HG02981 (cell line): ENCODE measurements at regions not wholly inside any gene's neighbourhood (a gene's known extent, or its start where the extent isn't known, plus 50 kb on each side); places are given as distances from the start of the nearest gene placed in this dataset.
A peak's percentile ranks its signal among the peaks of the same experiment; 100 is the strongest.
"Not testable (repeated sequence)": the region's sequence is repeated elsewhere in the genome, so short reads cannot be mapped to it uniquely, and the experiment has no call there.

Experiments
- ATAC-seq: cut with Tn5 transposase; IDR thresholded peaks from one replicate; pipeline ENCODE4 v1.9.1; 2021; ENCODE audit warnings: mild to moderate bottlenecking, moderate library complexity; ENCODE audit not compliant: unreplicated experiment

- ATAC-seq = no peak
Measured at GRCh38 chr19:28154077-28154476, 1058.9 kb downstream of the UQCRFS1 start.

DNA sequence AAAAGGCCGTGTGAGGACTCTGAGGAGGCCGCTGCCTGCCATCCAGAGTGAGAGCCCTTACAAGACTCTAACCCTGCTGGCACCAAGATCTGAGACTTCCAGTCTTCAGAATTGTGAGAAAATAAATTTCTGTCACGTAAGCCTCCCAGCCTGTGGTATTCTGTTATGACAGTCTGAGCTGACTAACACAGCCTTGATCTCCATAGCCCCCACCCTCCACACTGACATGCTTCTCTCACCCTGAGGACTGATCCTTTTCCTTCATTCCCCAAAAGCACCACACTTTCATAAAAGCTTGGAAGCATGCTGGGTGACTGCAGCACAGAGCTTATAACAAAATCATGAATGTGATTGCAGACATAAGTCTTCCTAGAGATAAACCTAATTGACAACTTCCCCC is 1059.8 kb downstream of the UQCRFS1 start:
- no peak for ATAC-seq

- ATAC-seq = no peak
Measured at GRCh38 chr19:28152195-28152594, 1060.8 kb downstream of the UQCRFS1 start.

DNA sequence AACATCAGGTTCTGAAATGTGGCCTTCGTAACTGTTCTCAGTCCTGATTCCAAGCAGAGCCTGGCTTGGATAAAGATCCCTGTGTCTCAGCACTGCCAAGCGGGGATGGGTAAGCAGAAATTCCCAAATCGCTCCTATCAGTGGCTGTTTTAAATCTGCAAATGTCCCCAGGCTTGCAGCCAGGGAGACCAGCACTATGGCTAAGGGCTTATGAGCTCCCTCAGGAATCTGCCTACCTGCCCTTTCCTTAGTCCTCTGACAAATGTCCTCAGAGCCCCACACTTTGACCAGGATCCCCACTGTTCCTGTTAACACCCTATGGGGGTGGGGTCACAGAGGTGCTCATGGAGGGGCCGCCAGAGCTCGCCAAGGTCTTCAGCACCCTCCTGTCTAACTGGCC is 1062.8 kb downstream of the UQCRFS1 start:
- ATAC-seq = no peak

DNA sequence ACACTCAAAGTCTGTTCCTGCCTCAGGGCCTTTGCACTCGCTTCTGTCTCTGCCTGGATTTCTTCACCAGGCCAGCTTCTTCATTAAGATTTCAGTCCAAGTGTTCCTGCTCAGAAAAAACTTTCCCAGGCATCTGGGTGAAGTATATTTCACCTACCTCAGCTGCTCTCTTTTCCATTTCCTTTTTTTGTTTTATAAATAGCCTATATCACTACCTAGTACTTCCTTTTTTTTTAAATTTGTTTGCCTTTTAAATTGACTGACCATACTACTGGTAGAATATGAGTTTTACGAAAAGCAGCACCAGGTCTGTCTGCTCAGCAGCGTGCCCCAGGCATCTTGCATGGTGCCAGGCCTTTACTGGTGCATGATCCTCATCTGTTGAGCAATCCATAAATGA is 1064.4 kb downstream of the UQCRFS1 start:
- ATAC-seq = no peak

GRCh38 chr19:28142258-28142657 is 1070.7 kb downstream of the UQCRFS1 start:
- ATAC-seq = no peak

DNA sequence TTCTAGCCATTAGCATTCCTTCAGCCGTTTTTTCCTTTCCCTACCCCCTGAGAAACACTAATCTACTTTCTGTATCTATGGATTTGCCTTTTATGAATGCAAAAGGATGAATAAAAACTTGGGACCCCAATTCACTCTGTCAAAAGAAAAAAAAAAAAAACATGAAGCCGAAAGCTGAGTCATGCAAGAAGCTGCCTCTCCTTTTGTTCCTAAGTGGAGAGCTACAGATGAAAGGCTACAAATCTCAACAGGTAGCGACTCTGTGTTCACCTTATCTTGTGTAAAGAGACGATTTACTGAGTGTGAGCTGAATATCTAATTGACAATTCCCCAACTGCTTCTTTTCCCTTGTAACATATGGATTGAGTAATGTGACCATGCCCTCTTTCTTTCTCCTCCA is 1072.8 kb downstream of the UQCRFS1 start:
- no peak for ATAC-seq

- ATAC-seq = no peak
Measured at GRCh38 chr19:28137772-28138171, 1075.2 kb downstream of the UQCRFS1 start.

- no peak for ATAC-seq
Measured at GRCh38 chr19:28136796-28137195, 1076.2 kb downstream of the UQCRFS1 start.

- ATAC-seq = no peak
Measured at GRCh38 chr19:28135825-28136224, 1077.1 kb downstream of the UQCRFS1 start.

- no peak for ATAC-seq
Measured at GRCh38 chr19:28134311-28134710, 1078.6 kb downstream of the UQCRFS1 start.

DNA sequence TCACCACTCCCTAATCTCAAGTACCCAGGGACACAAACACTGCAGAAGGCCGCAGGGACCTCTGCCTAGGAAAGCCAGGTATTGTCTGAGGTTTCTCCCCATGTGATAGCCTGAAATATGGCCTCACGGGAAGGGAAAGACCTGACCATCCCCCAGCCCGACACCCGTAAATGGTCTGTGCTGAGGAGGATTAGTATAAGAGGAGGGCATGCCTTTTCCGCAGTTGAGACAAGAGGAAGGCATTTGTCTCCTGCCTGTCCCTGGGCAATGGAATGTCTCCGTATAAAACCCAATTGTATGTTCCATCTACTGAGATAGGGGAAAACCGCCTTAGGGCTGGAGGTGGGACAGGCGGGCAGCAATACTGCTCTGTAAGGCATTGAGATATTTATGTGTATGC is 1082.1 kb downstream of the UQCRFS1 start:
- ATAC-seq = not testable (repeated sequence)

GRCh38 chr19:28130066-28130511 is 1082.9 kb downstream of the UQCRFS1 start:
- no peak for ATAC-seq

DNA sequence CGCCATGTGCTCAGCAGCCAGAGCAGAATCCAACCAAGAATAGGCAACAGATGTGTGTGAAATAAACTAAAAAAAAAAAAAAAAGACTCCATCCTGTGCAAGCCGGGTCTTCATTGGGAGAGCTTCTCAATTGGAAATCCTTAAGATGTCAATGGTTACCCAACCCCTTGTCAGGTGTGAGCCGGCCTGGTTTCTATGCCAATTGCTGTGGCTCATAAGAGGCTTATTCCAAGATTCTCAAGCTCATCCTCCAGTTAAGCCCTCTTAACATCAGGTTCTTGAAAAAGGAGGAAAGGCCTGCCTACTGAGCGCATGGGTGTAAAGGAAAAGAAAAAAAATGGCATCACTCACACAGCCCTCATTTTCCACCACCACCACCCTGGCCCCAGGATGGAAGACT is 1084.6 kb downstream of the UQCRFS1 start:
- no peak for ATAC-seq

DNA sequence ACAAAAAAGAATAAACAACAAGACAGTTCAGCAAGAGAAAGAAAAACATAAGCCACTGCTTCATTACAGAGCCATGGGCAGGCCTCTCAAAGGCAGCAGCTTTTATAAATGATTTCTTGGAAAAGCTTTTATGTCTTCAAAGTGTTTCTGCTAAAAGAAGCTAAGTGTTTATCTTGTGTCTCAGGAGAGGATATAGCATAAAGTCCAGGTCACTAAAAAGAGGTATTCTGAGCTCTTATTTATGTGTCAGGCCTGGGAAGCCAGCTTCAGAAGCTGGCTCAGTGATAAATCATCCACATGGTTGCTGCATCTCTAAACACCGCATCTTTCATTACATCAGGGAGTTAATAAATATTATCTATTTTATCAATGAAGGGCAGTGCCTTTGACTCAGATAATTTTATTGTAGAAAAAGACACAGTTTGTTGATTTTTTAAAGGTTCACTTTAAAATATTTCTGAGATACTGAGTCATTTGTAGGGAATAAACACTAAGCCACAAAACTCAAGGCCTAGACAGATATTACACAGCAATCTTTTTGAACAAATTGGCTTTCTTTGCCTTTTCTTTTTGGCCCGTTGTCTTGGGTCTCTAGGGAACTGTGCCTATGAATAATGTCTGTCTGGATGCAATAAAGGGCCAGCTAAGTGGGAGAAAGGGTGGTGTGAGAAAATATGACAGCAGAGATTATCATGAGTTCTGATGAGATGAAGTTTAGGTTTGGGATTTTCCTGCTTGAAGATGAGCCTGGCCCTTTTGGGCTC is 1086.6 kb downstream of the UQCRFS1 start:
- no peak for ATAC-seq

DNA sequence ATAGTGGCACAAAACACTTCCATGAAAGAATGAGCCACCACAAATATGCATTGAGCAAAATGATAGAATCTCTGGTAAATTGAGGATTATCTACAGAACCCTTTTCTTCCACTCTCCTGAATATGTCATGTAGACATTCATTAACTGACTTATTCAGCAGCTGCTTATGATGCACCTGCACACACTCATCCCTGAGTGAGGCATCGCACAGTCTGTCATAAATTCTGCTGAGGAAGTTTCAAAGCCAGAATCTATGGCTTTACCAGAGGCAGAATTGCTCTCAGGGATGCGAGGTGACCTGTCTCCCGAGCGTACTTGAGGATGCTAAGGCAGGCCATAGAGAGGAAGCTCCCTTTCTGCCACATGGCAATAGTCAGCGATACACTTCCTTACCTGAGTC is 1090.2 kb downstream of the UQCRFS1 start:
- ATAC-seq = no peak

- ATAC-seq = no peak
Measured at GRCh38 chr19:28118235-28118634, 1094.7 kb downstream of the UQCRFS1 start.

DNA sequence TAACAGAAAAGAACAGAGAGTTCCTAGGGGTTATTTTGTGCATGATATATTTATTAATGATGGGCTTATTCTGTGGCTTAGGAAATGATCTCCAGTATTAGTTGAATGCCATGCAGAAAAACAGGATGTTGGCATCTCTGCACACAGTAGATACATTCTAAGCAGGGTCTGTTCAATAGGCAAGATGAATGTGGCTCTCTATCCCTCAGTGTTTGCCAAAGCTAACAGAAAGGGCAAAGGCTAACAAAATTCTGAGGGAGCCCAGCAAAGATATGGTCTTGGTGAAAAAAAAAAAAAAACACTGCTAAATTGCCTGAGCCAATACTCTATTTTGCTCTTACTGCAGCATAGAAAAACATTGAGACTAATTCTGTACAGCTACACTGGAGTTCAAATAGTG is 1095.8 kb downstream of the UQCRFS1 start:
- no peak for ATAC-seq

- ATAC-seq = not testable (repeated sequence)
Measured at GRCh38 chr19:28116379-28116778, 1096.6 kb downstream of the UQCRFS1 start.

DNA sequence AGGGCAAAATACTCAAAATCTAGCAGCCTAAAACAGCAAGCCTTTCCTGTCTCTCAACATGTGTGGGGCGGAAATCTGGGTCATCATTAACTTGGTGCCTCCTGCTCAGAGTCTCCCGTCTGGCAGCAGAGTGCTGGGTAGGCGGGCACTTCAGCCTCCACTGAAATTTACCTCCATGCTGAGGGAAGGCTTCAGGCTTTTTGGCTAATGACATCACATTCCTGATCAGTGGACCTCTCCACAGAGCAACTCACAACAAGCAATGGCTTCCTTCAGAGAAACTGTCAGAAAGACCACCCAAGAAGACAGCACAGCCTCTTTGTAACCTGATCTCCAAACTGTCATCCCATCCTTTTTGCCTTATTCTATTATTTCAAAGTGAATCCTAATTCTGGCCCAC is 1109.0 kb downstream of the UQCRFS1 start:
- no peak for ATAC-seq

DNA sequence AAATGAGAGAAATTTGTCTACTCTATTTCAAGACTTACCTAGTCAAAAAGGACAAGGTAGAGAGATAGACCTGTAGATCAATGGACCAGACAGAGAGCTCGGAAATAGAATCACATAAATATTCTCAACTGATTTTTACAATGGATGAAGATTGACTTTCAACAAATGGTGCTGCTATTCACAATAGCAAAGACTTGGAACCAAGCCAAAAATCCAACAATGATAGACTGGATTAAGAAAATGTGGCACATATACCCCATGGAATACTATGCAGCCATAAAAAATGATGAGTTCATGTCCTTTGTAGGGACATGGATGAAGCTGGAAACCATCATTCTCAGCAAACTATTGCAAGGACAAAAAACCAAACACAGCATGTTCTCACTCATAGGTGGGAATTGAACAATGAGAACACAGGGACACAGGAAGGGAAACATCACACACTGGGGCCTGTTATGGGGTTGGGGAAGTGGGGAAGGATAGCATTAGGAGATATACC is 1128.2 kb downstream of the UQCRFS1 start:
- ATAC-seq = not testable (repeated sequence)

GRCh38 chr19:28076628-28077027 is 1136.3 kb downstream of the UQCRFS1 start:
- no peak for ATAC-seq

GRCh38 chr19:28075229-28075628 is 1137.7 kb downstream of the UQCRFS1 start:
- peak; percentile 40 for ATAC-seq
